OCI-LY1 (cell line): ENCODE measurements at regions not wholly inside any gene's neighbourhood (a gene's known extent, or its start where the extent isn't known, plus 50 kb on each side); places are given as distances from the start of the nearest gene placed in this dataset.
"Not testable (repeated sequence)": the region's sequence is repeated elsewhere in the genome, so short reads cannot be mapped to it uniquely, and the experiment has no call there.

Source experiments
- CTCF ChIP-seq: fragments of 200-600 bp; sonication (generic), shearing (Covaris generic); IDR thresholded peaks from 2 replicates; pipeline ENCODE4 v1.5.1; 2017; ENCODE audit warnings: mild to moderate bottlenecking, antibody characterized with exemption, low read length, moderate library complexity, mixed read lengths
- EZH2 ChIP-seq: fragments of 200-600 bp; sonication (generic), shearing (Covaris generic); IDR thresholded peaks from 2 replicates; pipeline ENCODE4 v1.8.0; 2017; ENCODE audit warnings: borderline replicate concordance, mixed run types, mild to moderate bottlenecking, antibody characterized with exemption, low read length, moderate library complexity, mixed read lengths

GRCh38 chr12:19921716-19922115 is 446.6 kb upstream of the PDE3A start:
- not testable (repeated sequence) for TF ChIP-seq CTCF, EZH2
